GM12873 (cell line): ENCODE measurements at regions not wholly inside any gene's neighbourhood (a gene's known extent, or its start where the extent isn't known, plus 50 kb on each side); places are given as distances from the start of the nearest gene placed in this dataset.

ENCODE experiments used
- TF ChIP-seq, protein P1 (sequence below): IDR thresholded peaks from 2 replicates; pipeline ENCODE4 v1.5.1; 2012; ENCODE audit warnings: low read depth, mild to moderate bottlenecking, moderate library complexity, low read length, control low read depth; ENCODE audit not compliant: insufficient read depth; ENCODE audit errors: missing control alignments

DNA sequence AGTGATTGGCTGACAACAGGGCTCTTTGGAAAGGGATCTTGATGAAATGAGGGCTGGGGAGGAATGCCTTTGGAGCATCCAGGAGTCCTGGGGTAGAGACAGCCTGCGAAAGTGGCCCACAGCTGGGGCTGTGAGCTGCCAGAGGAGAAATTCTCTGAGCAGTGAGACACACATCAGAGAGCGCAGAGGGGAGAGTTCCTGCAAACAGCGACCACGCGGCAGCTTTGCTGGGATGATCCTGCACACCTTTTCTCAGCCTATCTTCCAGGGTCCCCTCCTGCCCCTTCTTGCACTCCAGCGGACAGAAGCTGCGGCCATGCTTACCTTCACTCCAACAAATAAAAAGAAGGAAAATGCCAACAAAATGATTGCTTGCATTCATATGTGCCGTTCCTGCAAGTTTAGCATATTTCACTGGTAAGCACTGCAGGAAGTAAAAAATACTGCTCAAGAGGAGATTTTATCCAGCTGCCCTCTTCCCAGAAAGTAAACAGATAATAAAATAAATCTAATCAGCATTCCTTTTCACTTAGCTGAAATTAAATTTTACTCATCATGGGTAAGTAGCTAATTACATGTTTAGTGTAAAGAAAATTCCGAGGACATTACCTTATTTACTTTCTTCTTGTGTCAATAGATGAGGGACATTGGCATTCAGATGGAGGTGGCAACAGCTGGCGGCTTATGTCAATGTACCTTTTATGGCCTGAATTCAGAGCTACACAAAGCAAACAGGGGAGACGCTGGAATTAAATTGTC is 339.9 kb upstream of the ARID1B start:
- TF ChIP-seq, protein P1, sequence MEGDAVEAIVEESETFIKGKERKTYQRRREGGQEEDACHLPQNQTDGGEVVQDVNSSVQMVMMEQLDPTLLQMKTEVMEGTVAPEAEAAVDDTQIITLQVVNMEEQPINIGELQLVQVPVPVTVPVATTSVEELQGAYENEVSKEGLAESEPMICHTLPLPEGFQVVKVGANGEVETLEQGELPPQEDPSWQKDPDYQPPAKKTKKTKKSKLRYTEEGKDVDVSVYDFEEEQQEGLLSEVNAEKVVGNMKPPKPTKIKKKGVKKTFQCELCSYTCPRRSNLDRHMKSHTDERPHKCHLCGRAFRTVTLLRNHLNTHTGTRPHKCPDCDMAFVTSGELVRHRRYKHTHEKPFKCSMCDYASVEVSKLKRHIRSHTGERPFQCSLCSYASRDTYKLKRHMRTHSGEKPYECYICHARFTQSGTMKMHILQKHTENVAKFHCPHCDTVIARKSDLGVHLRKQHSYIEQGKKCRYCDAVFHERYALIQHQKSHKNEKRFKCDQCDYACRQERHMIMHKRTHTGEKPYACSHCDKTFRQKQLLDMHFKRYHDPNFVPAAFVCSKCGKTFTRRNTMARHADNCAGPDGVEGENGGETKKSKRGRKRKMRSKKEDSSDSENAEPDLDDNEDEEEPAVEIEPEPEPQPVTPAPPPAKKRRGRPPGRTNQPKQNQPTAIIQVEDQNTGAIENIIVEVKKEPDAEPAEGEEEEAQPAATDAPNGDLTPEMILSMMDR: no peak

DNA sequence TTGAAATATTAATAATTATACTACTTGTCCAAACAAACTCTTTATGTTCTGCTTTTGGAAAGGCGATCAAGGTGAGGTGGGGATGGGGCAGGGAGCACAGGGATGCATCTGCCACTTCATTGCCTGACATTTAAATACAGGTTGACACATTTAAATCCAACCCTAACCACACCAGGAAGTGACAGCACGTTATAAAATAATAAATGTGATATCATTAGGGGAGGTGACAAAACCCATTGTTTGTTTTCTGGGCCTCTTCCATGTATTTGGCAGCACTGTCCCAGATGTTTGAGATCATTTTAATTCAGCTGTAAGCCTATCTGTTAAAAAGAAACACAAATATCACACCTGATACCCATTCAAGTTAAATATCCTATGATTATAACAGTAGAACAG is 342.4 kb upstream of the ARID1B start:
- TF ChIP-seq, protein P1: no peak

DNA sequence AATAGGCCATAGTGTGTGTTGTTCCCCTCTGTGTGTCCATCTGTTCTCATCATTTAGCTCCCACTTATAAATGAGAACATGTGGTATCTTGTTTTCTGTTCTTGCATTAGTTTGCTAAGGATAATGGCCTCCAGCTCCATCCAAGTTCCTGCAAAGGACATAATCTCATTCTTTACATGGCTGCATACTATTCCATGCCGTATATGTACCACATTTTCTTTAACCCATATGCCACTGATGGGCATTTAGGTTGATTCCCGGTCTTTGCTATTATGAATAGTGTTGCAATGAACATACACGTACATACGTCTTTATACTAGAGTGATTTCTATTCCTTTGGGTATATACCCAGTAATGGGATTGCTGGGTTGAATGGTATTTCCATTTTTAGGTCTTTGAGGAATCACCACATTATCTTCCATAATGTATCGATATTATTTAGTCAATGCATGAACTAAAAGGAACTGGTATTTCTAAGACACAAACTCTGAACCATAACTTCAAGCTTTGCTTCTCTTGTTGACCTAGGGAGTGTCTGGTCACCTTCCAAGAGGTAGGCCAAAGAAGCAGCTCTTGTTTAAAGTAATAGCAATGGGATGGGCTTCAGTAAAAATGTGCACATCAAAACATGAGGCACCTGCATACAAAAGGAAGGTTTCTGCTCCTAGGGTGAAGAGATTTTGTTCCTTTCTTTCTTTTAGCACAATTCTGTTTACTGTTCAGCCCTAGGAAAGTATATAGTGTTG is 343.0 kb upstream of the ARID1B start:
- TF ChIP-seq, protein P1: no peak

DNA sequence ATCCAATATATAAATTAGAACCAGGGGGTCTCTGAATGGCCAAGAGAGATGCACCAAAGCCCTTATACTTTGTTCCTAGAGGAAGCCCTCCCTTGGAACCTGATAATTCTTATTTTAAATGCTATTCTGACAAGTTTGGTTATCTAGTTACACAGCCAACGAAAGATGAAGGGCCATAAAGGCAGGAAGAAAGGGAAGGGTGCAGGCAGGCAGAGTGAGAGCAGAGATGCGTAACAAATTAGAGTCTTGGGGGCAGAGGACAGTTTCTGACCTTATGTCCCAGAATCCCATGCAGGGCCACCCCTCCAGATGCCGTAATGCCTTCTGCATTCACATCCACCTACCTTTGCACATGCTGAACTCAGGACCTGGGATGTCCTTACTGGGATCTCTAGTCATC is 344.6 kb upstream of the ARID1B start:
- TF ChIP-seq, protein P1: no peak

DNA sequence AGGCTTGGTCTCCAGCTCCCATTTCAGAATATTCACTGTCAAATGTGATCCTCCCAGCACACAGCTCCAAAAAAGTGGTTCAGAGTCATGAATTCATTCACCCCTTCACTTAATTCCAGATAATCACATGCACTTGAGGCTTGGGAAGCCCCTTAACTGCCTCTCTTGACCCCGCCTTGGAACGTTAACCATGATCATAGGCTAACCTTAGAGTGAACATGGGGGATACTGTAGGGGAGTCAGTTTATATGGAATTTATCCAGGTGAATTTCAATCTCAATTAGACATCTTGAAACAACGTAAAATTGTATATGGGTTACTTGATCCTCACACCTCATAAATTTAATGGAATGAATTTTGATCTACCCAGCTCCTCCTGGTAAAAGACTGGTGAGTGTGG is 346.8 kb upstream of the ARID1B start:
- TF ChIP-seq, protein P1: no peak

DNA sequence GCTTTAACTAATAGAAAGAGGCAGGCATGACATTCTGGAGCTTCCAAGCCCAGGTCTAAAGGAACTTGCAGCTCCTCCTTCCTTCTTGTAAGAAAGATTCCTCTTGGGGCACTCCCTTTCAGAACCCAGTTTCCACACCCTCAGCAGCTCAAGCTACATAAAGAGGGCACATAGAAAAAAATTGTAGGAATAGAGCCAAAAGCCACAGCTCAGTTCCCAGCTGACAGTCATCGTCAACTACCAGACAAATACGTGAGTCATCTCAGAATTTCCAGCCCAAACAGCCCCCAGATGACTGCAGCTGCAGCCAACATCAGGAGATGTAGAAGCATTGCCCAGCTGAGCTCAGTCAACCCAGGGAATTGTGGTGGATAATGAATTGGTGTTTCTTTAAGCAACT is 349.8 kb upstream of the ARID1B start:
- TF ChIP-seq, protein P1: no peak

DNA sequence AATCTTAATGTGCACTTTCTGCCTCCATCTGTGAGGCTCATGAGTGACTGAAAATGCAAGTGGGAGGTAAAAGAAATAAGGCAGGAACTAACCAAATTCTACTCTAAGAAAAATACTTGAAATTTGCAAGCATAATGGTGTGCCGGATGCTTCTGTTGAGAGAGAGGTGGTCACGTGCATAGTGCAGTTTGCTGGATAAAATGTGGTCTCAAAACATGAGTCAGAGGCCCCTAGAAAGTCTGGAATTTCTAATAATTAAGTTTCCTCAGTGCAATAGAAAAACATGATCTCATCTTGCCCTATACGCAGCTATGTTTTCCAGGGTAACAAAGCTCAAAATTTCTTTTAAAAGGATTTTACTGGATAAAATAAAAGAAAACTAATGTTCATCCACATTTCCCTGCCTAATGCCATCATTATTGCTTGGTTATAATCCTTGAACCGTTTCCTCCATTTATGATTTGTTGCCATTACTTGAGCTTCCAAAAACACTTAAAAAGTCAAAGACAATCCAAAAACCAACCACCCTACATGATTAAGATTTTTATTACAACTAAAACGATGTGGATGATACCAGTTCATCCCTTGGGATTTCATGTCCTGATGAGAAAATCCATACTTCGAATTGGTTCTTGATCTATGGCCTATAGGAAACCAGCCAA is 351.7 kb upstream of the ARID1B start:
- TF ChIP-seq, protein P1: no peak
